ENCODE measurements at regions not wholly inside any gene's neighbourhood (a gene's known extent, or its start where the extent isn't known, plus 50 kb on each side); places are given as distances from the start of the nearest gene placed in this dataset.

GRCh38 chr6:144535630-144536029 is 250.5 kb downstream of the UTRN start:
- no peak for DNase-seq
- no peak overlapping the region for H3K4me3 ChIP-seq (ENCODE audit: insufficient read depth, low read depth, low read length, poor library complexity, severe bottlenecking)
- peaks cover 40% of the 10 kb centered on the region for H3K36me3 ChIP-seq (ENCODE audit: control insufficient read depth, insufficient read depth, low read length)
- H3K27me3 ChIP-seq (replicated peaks; ENCODE audit: control insufficient read depth, insufficient read depth, low read length, poor library complexity, severe bottlenecking), result no peaks in the 10 kb centered on the region
- no peaks in the 10 kb centered on the region for H3K4me1 ChIP-seq (ENCODE audit: control insufficient read depth, insufficient read depth, low read length, poor library complexity, severe bottlenecking)
- no peak overlapping the region for H3K27ac ChIP-seq (ENCODE audit: insufficient read depth, low read length, poor library complexity, severe bottlenecking)
- no peaks in the 10 kb centered on the region for H3K9me3 ChIP-seq (ENCODE audit: control insufficient read depth, low read length)

- DNase-seq, result no peak
- no peaks in the 10 kb centered on the region for H3K4me1 ChIP-seq (ENCODE audit: control insufficient read depth, insufficient read depth, low read length, poor library complexity, severe bottlenecking)
- H3K36me3 ChIP-seq (ENCODE audit: control insufficient read depth, insufficient read depth, low read length), result peaks cover 40% of the 10 kb centered on the region
- H3K4me3 ChIP-seq (ENCODE audit: insufficient read depth, low read depth, low read length, poor library complexity, severe bottlenecking), result no peak overlapping the region
- no peaks in the 10 kb centered on the region for H3K9me3 ChIP-seq (ENCODE audit: control insufficient read depth, low read length)
- no peak overlapping the region for H3K27ac ChIP-seq (ENCODE audit: insufficient read depth, low read length, poor library complexity, severe bottlenecking)
- no peaks in the 10 kb centered on the region for H3K27me3 ChIP-seq (replicated peaks; ENCODE audit: control insufficient read depth, insufficient read depth, low read length, poor library complexity, severe bottlenecking)
These were observed 250.9 kb downstream of the UTRN start for GRCh38 chr6:144536079-144536478.

GRCh38 chr6:144543006-144543871 is 258.1 kb downstream of the UTRN start:
- no peaks in the 10 kb centered on the region for H3K4me1 ChIP-seq (ENCODE audit: control insufficient read depth, insufficient read depth, low read length, poor library complexity, severe bottlenecking)
- H3K36me3 ChIP-seq (ENCODE audit: control insufficient read depth, insufficient read depth, low read length), result peaks cover 58% of the 10 kb centered on the region
- no peaks in the 10 kb centered on the region for H3K27me3 ChIP-seq (replicated peaks; ENCODE audit: control insufficient read depth, insufficient read depth, low read length, poor library complexity, severe bottlenecking)
- DNase-seq, result no peak
- no peak overlapping the region for H3K27ac ChIP-seq (ENCODE audit: insufficient read depth, low read length, poor library complexity, severe bottlenecking)
- no peaks in the 10 kb centered on the region for H3K9me3 ChIP-seq (ENCODE audit: control insufficient read depth, low read length)
- no peak overlapping the region for H3K4me3 ChIP-seq (ENCODE audit: insufficient read depth, low read depth, low read length, poor library complexity, severe bottlenecking)

GRCh38 chr6:144544266-144544830 is 259.2 kb downstream of the UTRN start:
- Histone ChIP-seq H3K4me3 (ENCODE audit: insufficient read depth, low read depth, low read length, poor library complexity, severe bottlenecking) (no peak overlapping the region), H3K27me3 (replicated peaks; ENCODE audit: control insufficient read depth, insufficient read depth, low read length, poor library complexity, severe bottlenecking) (no peaks in the 10 kb centered on the region), H3K36me3 (ENCODE audit: control insufficient read depth, insufficient read depth, low read length) (peaks cover 62% of the 10 kb centered on the region), H3K27ac (ENCODE audit: insufficient read depth, low read length, poor library complexity, severe bottlenecking) (no peak overlapping the region), H3K9me3 (ENCODE audit: control insufficient read depth, low read length) (no peaks in the 10 kb centered on the region), H3K4me1 (ENCODE audit: control insufficient read depth, insufficient read depth, low read length, poor library complexity, severe bottlenecking) (no peaks in the 10 kb centered on the region)
- DNase-seq, result no peak

GRCh38 chr6:144546807-144547206 is 261.7 kb downstream of the UTRN start:
- DNase-seq, result no peak
- Histone ChIP-seq H3K4me3 (ENCODE audit: insufficient read depth, low read depth, low read length, poor library complexity, severe bottlenecking) (no peak overlapping the region), H3K27me3 (replicated peaks; ENCODE audit: control insufficient read depth, insufficient read depth, low read length, poor library complexity, severe bottlenecking) (no peaks in the 10 kb centered on the region), H3K9me3 (ENCODE audit: control insufficient read depth, low read length) (no peaks in the 10 kb centered on the region), H3K36me3 (ENCODE audit: control insufficient read depth, insufficient read depth, low read length) (peaks cover 68% of the 10 kb centered on the region), H3K27ac (ENCODE audit: insufficient read depth, low read length, poor library complexity, severe bottlenecking) (no peak overlapping the region), H3K4me1 (ENCODE audit: control insufficient read depth, insufficient read depth, low read length, poor library complexity, severe bottlenecking) (no peaks in the 10 kb centered on the region)

- Histone ChIP-seq H3K4me3 (ENCODE audit: insufficient read depth, low read depth, low read length, poor library complexity, severe bottlenecking) (no peak overlapping the region), H3K27ac (ENCODE audit: insufficient read depth, low read length, poor library complexity, severe bottlenecking) (no peak overlapping the region)
These were observed 262.3 kb downstream of the UTRN start for GRCh38 chr6:144547409-144547808.

GRCh38 chr6:144548536-144548935 is 263.4 kb downstream of the UTRN start:
- Histone ChIP-seq H3K36me3 (ENCODE audit: control insufficient read depth, insufficient read depth, low read length) (peaks cover 65% of the 10 kb centered on the region), H3K9me3 (ENCODE audit: control insufficient read depth, low read length) (no peaks in the 10 kb centered on the region), H3K27ac (ENCODE audit: insufficient read depth, low read length, poor library complexity, severe bottlenecking) (no peak overlapping the region), H3K27me3 (replicated peaks; ENCODE audit: control insufficient read depth, insufficient read depth, low read length, poor library complexity, severe bottlenecking) (no peaks in the 10 kb centered on the region), H3K4me1 (ENCODE audit: control insufficient read depth, insufficient read depth, low read length, poor library complexity, severe bottlenecking) (no peaks in the 10 kb centered on the region), H3K4me3 (ENCODE audit: insufficient read depth, low read depth, low read length, poor library complexity, severe bottlenecking) (no peak overlapping the region)
- DNase-seq, result no peak

More at GRCh38 chr6:144547409-144547808, 262.3 kb downstream of the UTRN start:
- Histone ChIP-seq H3K4me1 (ENCODE audit: control insufficient read depth, insufficient read depth, low read length, poor library complexity, severe bottlenecking) (no peaks in the 10 kb centered on the region), H3K36me3 (ENCODE audit: control insufficient read depth, insufficient read depth, low read length) (peaks cover 68% of the 10 kb centered on the region), H3K27me3 (replicated peaks; ENCODE audit: control insufficient read depth, insufficient read depth, low read length, poor library complexity, severe bottlenecking) (no peaks in the 10 kb centered on the region), H3K9me3 (ENCODE audit: control insufficient read depth, low read length) (no peaks in the 10 kb centered on the region)
- DNase-seq, result no peak

GRCh38 chr6:144549837-144550747 is 265.0 kb downstream of the UTRN start:
- Histone ChIP-seq H3K36me3 (ENCODE audit: control insufficient read depth, insufficient read depth, low read length) (peaks cover 58% of the 10 kb centered on the region), H3K27me3 (replicated peaks; ENCODE audit: control insufficient read depth, insufficient read depth, low read length, poor library complexity, severe bottlenecking) (no peaks in the 10 kb centered on the region), H3K9me3 (ENCODE audit: control insufficient read depth, low read length) (no peaks in the 10 kb centered on the region), H3K4me1 (ENCODE audit: control insufficient read depth, insufficient read depth, low read length, poor library complexity, severe bottlenecking) (no peaks in the 10 kb centered on the region), H3K27ac (ENCODE audit: insufficient read depth, low read length, poor library complexity, severe bottlenecking) (no peak overlapping the region), H3K4me3 (ENCODE audit: insufficient read depth, low read depth, low read length, poor library complexity, severe bottlenecking) (no peak overlapping the region)
- DNase-seq, result no peak

GRCh38 chr6:144551339-144551738 is 266.2 kb downstream of the UTRN start:
- no peak overlapping the region for H3K27ac ChIP-seq (ENCODE audit: insufficient read depth, low read length, poor library complexity, severe bottlenecking)
- H3K36me3 ChIP-seq (ENCODE audit: control insufficient read depth, insufficient read depth, low read length), result peaks cover 62% of the 10 kb centered on the region
- H3K9me3 ChIP-seq (ENCODE audit: control insufficient read depth, low read length), result no peaks in the 10 kb centered on the region
- no peak overlapping the region for H3K4me3 ChIP-seq (ENCODE audit: insufficient read depth, low read depth, low read length, poor library complexity, severe bottlenecking)
- no peak for DNase-seq
- H3K4me1 ChIP-seq (ENCODE audit: control insufficient read depth, insufficient read depth, low read length, poor library complexity, severe bottlenecking), result no peaks in the 10 kb centered on the region
- no peaks in the 10 kb centered on the region for H3K27me3 ChIP-seq (replicated peaks; ENCODE audit: control insufficient read depth, insufficient read depth, low read length, poor library complexity, severe bottlenecking)

All from effector memory CD4-positive, alpha-beta T cell (primary cell).